GM19025 (cell line): ENCODE measurements at regions not wholly inside any gene's neighbourhood (a gene's known extent, or its start where the extent isn't known, plus 50 kb on each side); places are given as distances from the start of the nearest gene placed in this dataset.
A peak's percentile ranks its signal among the peaks of the same experiment; 100 is the strongest.

ENCODE experiments used
- ATAC-seq: cut with Tn5 transposase; IDR thresholded peaks from one replicate; pipeline ENCODE4 v1.9.1; 2021; ENCODE audit warnings: mild to moderate bottlenecking, low read depth, moderate library complexity; ENCODE audit not compliant: unreplicated experiment

- no peak for ATAC-seq
Observed at GRCh38 chr2:58545300-58546280, 304.5 kb upstream of the FANCL start.

- ATAC-seq = no peak
Observed at GRCh38 chr2:58543442-58543841, 302.3 kb upstream of the FANCL start.

GRCh38 chr2:58541511-58541910, 300.4 kb upstream of the FANCL start:
- no peak for ATAC-seq

GRCh38 chr2:58540681-58541080, 299.6 kb upstream of the FANCL start:
- no peak for ATAC-seq

GRCh38 chr2:58539973-58540372, 298.8 kb upstream of the FANCL start:
- ATAC-seq = no peak

- no peak for ATAC-seq
Observed at GRCh38 chr2:58535990-58536389, 294.9 kb upstream of the FANCL start.

- ATAC-seq = no peak
Observed at GRCh38 chr2:58535182-58535581, 294.1 kb upstream of the FANCL start.

GRCh38 chr2:58533376-58533775, 292.3 kb upstream of the FANCL start:
- no peak for ATAC-seq

- no peak for ATAC-seq
Observed at GRCh38 chr2:58532641-58533040, 291.5 kb upstream of the FANCL start.

- no peak for ATAC-seq
Observed at GRCh38 chr2:58527647-58528046, 286.5 kb upstream of the FANCL start.

GRCh38 chr2:58521803-58522554, 280.9 kb upstream of the FANCL start:
- ATAC-seq = no peak

- ATAC-seq = no peak
Observed at GRCh38 chr2:58520903-58521302, 279.8 kb upstream of the FANCL start.

- no peak for ATAC-seq
Observed at GRCh38 chr2:58517881-58518280, 276.8 kb upstream of the FANCL start.

- ATAC-seq = no peak
Observed at GRCh38 chr2:58516695-58517094, 275.6 kb upstream of the FANCL start.

- ATAC-seq = no peak
Observed at GRCh38 chr2:58515827-58516573, 274.9 kb upstream of the FANCL start.

GRCh38 chr2:58514252-58514651, 273.1 kb upstream of the FANCL start:
- ATAC-seq = peak; percentile 78

- ATAC-seq = no peak
Observed at GRCh38 chr2:58512878-58513277, 271.8 kb upstream of the FANCL start.

GRCh38 chr2:58508006-58508405, 266.9 kb upstream of the FANCL start:
- ATAC-seq = no peak

GRCh38 chr2:58503918-58504317, 262.8 kb upstream of the FANCL start:
- no peak for ATAC-seq

- no peak for ATAC-seq
Observed at GRCh38 chr2:58502931-58503330, 261.8 kb upstream of the FANCL start.
